Smooth muscle cell (in vitro differentiated cells): ENCODE measurements at regions not wholly inside any gene's neighbourhood (a gene's known extent, or its start where the extent isn't known, plus 50 kb on each side); places are given as distances from the start of the nearest gene placed in this dataset.

Experiments used
- DNase-seq: peaks from one replicate; lab custom pipeline; 2025; ENCODE audit not compliant: unreplicated experiment; lab: John Stamatoyannopoulos, UW
- H2AFZ ChIP-seq: fragments of 200-600 bp; sonication (generic); 2 replicates; pipeline ENCODE4 v1.6.0; 2016; ENCODE audit warnings: antibody characterized with exemption, low read depth, mild to moderate bottlenecking
- H3F3A ChIP-seq: fragments of 200-600 bp; sonication (generic); 2 replicates; pipeline ENCODE4 v1.6.0; 2017; ENCODE audit warnings: antibody characterized with exemption, low read depth
- H3K27ac ChIP-seq: fragments of 200-600 bp; sonication (generic); 2 replicates; pipeline ENCODE4 v1.5.1; 2016; ENCODE audit warnings: low read depth, mild to moderate bottlenecking
- H3K27me3 ChIP-seq: fragments of 200-600 bp; sonication (generic); 2 replicates; pipeline ENCODE4 v1.6.1; 2016; ENCODE audit warnings: low read depth, mild to moderate bottlenecking
- H3K36me3 ChIP-seq: fragments of 200-600 bp; sonication (generic); 2 replicates; pipeline ENCODE4 v1.5.1; 2016; ENCODE audit warnings: low read depth
- H3K4me1 ChIP-seq: fragments of 200-600 bp; sonication (generic); 2 replicates; pipeline ENCODE4 v1.5.1; 2016; ENCODE audit warnings: low read depth
- H3K4me2 ChIP-seq: fragments of 200-600 bp; sonication (generic); 2 replicates; pipeline ENCODE4 v1.6.0; 2016; ENCODE audit warnings: mild to moderate bottlenecking
- H3K4me3 ChIP-seq: fragments of 200-600 bp; sonication (generic); 2 replicates; pipeline ENCODE4 v1.5.1; 2016; ENCODE audit warnings: mild to moderate bottlenecking
- H3K79me2 ChIP-seq: fragments of 200-600 bp; sonication (generic); 2 replicates; pipeline ENCODE4 v1.6.0; 2016; ENCODE audit warnings: low read depth, mild to moderate bottlenecking
- H3K9ac ChIP-seq: fragments of 200-600 bp; sonication (generic); 2 replicates; pipeline ENCODE4 v1.6.0; 2016; ENCODE audit warnings: low read depth
- H3K9me3 ChIP-seq: fragments of 200-600 bp; sonication (generic); replicated peaks from 2 replicates; pipeline ENCODE4 v1.5.1; 2016; ENCODE audit warnings: low read depth
- H4K20me1 ChIP-seq: fragments of 200-600 bp; sonication (generic); 2 replicates; pipeline ENCODE4 v1.6.0; 2016; ENCODE audit warnings: low read depth
- WGBS: methylation state at CpG from one replicate; pipeline ENCODE4 v1.1.7; 2016; ENCODE audit warnings: low lambda C conversion rate; 5-methylcytosine and 5-hydroxymethylcytosine counted together
- TF ChIP-seq, protein P1 (sequence below): fragments of 200-600 bp; sonication (generic); IDR thresholded peaks from 2 replicates; pipeline ENCODE4 v1.5.1; 2017; ENCODE audit warnings: borderline replicate concordance, mild to moderate bottlenecking, antibody characterized with exemption; ENCODE audit not compliant: insufficient read depth, poor library complexity, severe bottlenecking

DNA sequence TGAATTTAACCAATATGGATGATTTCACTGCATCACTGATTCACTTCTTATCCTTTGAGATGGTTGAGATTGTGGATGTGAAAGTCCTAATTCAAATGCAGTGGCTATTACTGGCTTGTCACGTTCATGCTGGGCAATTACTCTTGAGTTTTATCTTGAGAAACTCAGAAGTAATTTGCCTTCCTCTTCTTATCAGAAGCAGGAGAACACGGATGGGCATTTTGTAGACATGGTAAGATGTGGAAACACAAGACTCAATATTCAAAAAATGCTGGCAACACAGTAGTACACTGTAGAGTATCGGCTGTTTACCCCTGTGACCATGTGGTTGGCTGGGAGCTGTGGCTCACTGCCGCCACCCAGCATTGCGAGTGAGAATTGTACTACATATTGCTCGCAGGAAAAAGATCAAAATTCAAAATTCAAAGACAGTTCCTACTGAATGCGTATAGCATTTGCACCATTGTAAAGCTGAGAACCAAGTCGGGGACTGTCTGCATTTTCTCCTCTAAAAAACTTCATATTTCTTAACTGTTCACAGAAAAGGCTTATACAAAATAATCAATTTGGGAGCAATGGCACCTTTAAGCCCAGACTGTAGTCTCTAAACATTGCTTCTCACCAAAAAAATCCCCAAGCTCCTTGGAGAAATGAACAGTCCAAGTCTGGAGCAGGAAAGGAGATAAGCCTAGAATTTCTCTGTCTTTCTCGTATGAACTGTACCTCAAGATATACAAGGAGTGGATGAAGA lies 61.9 kb upstream of the ELOVL5 start:
- no peak for DNase-seq
- Histone ChIP-seq H3K36me3 (no peaks in the 10 kb centered on the region), H3K4me2 (peak overlapping the region; percentile 5), H3F3A (no peaks in the 10 kb centered on the region), H3K9me3 (no peaks in the 10 kb centered on the region), H4K20me1 (no peaks in the 10 kb centered on the region), H2AFZ (no peak overlapping the region), H3K4me1 (peaks cover 13% of the 10 kb centered on the region), H3K79me2 (no peaks in the 10 kb centered on the region), H3K4me3 (no peak overlapping the region), H3K27ac (no peak overlapping the region), H3K9ac (no peak overlapping the region), H3K27me3 (no peaks in the 10 kb centered on the region)
- TF ChIP-seq, protein P1, sequence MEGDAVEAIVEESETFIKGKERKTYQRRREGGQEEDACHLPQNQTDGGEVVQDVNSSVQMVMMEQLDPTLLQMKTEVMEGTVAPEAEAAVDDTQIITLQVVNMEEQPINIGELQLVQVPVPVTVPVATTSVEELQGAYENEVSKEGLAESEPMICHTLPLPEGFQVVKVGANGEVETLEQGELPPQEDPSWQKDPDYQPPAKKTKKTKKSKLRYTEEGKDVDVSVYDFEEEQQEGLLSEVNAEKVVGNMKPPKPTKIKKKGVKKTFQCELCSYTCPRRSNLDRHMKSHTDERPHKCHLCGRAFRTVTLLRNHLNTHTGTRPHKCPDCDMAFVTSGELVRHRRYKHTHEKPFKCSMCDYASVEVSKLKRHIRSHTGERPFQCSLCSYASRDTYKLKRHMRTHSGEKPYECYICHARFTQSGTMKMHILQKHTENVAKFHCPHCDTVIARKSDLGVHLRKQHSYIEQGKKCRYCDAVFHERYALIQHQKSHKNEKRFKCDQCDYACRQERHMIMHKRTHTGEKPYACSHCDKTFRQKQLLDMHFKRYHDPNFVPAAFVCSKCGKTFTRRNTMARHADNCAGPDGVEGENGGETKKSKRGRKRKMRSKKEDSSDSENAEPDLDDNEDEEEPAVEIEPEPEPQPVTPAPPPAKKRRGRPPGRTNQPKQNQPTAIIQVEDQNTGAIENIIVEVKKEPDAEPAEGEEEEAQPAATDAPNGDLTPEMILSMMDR = peak; percentile 45
- 49% methylated on average over 9 of the region's 9 CpGs for WGBS

DNA sequence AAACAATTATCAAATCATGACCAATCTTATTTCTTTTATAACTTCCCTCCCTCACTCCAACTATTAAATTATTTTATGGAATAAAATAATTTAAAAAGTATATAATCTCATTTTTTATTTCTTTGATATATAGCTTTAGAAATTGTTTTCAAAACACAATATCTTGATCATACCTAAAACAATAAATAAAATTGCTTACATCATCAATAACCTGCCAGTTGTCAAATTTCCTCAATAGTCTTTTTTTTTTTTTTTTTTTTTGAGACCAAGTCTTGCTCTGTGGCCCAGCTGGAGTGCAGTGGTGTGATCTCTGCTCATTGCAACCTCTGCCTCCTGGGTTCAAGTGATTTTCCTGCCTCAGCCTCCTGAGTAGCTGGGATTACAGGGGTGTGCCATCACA lies 60.1 kb upstream of the ELOVL5 start:
- Histone ChIP-seq H3K4me3 (no peak overlapping the region), H3K79me2 (no peaks in the 10 kb centered on the region), H3F3A (no peaks in the 10 kb centered on the region), H3K27ac (no peak overlapping the region), H4K20me1 (no peaks in the 10 kb centered on the region), H2AFZ (no peak overlapping the region), H3K9me3 (no peaks in the 10 kb centered on the region), H3K27me3 (no peaks in the 10 kb centered on the region), H3K4me1 (peaks cover 13% of the 10 kb centered on the region), H3K36me3 (no peaks in the 10 kb centered on the region), H3K9ac (no peak overlapping the region), H3K4me2 (no peak overlapping the region)
- no peak for DNase-seq
- TF ChIP-seq, protein P1 = no peak

DNA sequence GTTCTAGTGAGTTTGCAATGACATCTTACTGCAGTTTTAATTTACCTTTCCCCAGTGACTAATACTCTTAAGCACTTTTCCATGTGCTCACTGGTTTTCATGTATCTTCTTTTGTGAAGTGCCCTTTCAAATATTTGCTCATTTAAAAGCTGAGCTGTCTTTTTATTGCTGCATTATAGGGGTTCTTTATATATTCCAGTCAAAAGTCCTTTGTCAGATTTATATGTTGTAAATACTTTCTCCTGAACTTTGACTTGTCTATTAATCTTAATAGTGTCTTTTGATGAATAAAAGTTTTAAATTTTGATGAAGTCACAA lies 50.2 kb upstream of the ELOVL5 start:
- Histone ChIP-seq H3K36me3 (no peaks in the 10 kb centered on the region), H3K9me3 (no peaks in the 10 kb centered on the region), H3K4me2 (no peak overlapping the region), H3K9ac (no peak overlapping the region), H3K27me3 (no peaks in the 10 kb centered on the region), H2AFZ (no peak overlapping the region), H3K4me3 (no peak overlapping the region), H3F3A (no peaks in the 10 kb centered on the region), H3K27ac (no peak overlapping the region), H4K20me1 (no peaks in the 10 kb centered on the region), H3K79me2 (no peaks in the 10 kb centered on the region), H3K4me1 (no peaks in the 10 kb centered on the region)
- TF ChIP-seq, protein P1 = no peak
- no peak for DNase-seq
